Erythroblast (primary cell): ENCODE measurements at regions not wholly inside any gene's neighbourhood (a gene's known extent, or its start where the extent isn't known, plus 50 kb on each side); places are given as distances from the start of the nearest gene placed in this dataset.

ENCODE experiments used
- GATA1 ChIP-seq: IDR thresholded peaks from 2 replicates; pipeline ENCODE4 v1.6.1; 2011; ENCODE audit warnings: low read depth, mild to moderate bottlenecking, control low read depth, low read length, moderate library complexity
- POLR2A ChIP-seq: IDR thresholded peaks from 2 replicates; pipeline ENCODE4 v1.6.1; 2011; ENCODE audit warnings: mild to moderate bottlenecking, low read length

DNA sequence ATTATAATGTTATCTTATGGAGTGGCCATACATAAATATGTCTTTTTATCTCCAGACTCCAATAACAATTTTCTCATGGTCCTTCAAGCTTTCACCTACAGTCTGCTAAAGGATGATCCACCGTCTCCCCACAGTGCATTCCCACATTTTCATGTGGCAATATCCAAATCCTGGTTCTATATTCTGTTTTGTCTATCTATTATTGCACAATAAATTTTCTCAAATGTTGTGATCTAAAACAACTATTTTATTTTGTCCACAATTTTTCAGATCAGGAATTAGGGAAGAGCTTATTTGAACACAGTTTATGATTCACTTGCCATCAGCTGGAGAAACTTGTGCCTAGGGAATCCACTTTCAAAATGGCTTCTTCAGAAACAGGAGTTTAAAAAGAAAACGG, 614.4 kb upstream of the TMEFF2 start:
- TF ChIP-seq POLR2A (no peak), GATA1 (no peak)
